ENCODE measurements at regions not wholly inside any gene's neighbourhood (a gene's known extent, or its start where the extent isn't known, plus 50 kb on each side); places are given as distances from the start of the nearest gene placed in this dataset.
A peak's percentile ranks its signal among the peaks of the same experiment; 100 is the strongest.

DNA sequence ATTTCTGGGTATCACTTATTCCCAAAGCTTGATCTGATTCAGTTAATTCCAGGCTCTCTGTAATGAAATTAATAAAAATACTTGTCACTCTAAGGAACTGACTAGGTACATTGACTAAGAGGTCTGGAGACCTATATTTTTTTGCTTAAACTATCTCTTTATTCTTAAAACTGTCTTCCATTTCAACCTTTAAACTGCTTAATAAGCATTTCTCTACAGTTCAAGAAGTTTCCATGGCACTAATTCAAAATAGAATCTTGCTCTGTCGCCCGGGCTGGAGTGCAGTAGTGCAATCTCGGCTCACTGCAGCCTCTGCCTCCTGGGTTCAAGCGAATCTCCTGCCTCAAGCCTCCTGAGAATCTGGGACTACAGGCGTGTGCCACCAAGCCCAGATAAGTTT lies 117.4 kb downstream of the MTPAP start:
- H3K27ac ChIP-seq, result peak overlapping the region; percentile 46

DNA sequence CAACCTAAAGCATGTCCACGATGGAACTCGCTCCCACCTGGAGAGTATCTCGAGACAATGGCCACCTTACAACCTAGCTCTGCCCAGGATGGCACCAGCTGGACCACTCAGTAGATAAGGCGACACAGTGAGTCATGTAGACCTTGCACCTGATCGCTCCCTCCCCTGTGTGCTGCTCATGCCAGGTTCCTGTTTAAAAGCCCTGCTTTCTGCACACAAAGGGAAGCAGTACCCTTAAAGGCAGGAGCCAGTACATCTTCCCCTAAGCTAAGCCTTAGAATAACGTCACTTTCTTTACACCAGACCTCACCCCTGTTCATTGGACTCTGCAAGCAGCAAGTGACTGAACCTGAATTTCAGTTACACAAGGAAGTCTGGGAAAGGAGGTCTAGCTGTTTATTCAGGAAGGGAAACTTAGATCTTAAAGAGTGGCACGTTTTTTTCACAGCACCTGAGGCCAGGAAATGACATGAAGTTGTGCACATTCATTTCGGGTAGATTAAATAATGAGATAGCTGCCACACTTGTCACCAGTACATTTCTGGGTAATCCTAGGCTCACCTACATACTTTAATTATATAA lies 117.9 kb downstream of the MTPAP start:
- TF ChIP-seq, protein P1, sequence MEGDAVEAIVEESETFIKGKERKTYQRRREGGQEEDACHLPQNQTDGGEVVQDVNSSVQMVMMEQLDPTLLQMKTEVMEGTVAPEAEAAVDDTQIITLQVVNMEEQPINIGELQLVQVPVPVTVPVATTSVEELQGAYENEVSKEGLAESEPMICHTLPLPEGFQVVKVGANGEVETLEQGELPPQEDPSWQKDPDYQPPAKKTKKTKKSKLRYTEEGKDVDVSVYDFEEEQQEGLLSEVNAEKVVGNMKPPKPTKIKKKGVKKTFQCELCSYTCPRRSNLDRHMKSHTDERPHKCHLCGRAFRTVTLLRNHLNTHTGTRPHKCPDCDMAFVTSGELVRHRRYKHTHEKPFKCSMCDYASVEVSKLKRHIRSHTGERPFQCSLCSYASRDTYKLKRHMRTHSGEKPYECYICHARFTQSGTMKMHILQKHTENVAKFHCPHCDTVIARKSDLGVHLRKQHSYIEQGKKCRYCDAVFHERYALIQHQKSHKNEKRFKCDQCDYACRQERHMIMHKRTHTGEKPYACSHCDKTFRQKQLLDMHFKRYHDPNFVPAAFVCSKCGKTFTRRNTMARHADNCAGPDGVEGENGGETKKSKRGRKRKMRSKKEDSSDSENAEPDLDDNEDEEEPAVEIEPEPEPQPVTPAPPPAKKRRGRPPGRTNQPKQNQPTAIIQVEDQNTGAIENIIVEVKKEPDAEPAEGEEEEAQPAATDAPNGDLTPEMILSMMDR (conservative IDR thresholded peaks at IDR 0.05), result no peak

More for the DNA sequence above, 117.4 kb downstream of the MTPAP start:
- TF ChIP-seq, protein P1 (conservative IDR thresholded peaks at IDR 0.05), result no peak

DNA sequence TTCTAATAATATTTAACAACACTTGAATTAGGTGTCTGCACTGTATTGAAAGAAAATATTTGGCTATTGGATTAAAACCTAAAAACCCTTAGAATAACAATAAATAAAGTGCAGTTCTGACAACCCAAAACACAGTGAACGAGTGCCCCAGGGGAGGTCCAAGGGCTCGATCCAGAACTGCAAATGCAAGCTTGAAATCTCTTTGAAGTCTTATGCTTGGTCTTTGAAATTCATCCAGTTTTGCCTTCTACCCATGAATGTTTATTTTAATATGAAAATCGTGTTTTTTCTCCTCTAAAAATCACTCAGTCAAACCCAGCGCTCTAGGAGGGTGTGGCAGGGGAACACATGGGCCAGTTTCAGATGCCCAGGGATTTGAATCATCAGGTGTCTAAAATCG lies 119.5 kb downstream of the MTPAP start:
- TF ChIP-seq, protein P1 (conservative IDR thresholded peaks at IDR 0.05), result no peak
- H3K27ac ChIP-seq, result no peak overlapping the region

More for the DNA sequence above, 117.9 kb downstream of the MTPAP start:
- peak overlapping the region; percentile 46 for H3K27ac ChIP-seq

DNA sequence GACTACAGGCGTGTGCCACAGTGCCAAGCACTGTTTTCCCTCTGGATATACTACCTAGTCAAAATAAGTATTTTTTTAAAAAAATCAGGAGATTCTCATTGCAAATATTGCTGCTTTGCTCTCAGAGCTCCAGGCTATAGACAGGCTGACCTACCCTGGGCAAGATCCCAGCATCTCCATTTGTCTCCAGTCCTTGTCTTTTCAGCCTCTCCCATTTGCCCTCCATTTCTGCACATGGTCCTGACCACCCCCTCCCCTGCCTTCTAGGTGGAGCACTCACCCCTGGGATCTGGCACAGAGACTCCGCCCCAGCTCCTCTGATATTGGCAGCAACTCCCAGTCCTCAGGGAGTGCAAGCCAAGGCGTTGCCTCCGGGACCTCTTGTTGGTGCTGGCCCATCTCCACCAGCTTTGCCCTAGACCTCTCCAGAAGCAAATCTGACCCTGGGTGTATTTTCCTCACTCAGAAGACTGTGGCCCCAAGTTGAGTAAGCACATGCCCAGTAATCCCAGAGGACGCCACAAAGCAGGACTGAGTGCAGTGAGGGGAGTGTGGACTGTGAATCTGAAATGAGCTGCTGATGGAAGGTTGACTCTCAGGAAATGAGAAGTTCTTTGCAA lies 120.6 kb downstream of the MTPAP start:
- TF ChIP-seq, protein P1 (conservative IDR thresholded peaks at IDR 0.05), result no peak
- no peak overlapping the region for H3K27ac ChIP-seq

DNA sequence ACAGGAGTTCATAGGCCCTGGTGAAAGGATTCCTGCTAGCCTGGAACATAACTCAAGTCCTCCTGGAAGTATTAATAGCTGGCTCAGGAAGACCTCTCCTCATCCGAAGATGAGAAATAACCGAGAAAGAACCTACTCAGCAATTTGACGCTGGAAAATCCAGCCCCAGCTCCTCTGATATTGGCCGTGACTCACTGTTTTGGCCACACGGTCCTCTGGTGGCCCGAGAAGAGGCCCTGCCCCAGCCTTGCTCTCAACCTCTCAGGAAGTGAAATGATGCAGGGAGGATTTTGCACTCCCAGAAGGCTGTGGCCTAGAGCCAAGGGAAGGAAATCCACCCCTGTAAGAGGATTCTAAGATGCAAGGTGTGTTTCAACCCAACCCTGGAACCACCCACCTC lies 121.6 kb downstream of the MTPAP start:
- no peak overlapping the region for H3K27ac ChIP-seq
- TF ChIP-seq, protein P1 (conservative IDR thresholded peaks at IDR 0.05), result no peak

DNA sequence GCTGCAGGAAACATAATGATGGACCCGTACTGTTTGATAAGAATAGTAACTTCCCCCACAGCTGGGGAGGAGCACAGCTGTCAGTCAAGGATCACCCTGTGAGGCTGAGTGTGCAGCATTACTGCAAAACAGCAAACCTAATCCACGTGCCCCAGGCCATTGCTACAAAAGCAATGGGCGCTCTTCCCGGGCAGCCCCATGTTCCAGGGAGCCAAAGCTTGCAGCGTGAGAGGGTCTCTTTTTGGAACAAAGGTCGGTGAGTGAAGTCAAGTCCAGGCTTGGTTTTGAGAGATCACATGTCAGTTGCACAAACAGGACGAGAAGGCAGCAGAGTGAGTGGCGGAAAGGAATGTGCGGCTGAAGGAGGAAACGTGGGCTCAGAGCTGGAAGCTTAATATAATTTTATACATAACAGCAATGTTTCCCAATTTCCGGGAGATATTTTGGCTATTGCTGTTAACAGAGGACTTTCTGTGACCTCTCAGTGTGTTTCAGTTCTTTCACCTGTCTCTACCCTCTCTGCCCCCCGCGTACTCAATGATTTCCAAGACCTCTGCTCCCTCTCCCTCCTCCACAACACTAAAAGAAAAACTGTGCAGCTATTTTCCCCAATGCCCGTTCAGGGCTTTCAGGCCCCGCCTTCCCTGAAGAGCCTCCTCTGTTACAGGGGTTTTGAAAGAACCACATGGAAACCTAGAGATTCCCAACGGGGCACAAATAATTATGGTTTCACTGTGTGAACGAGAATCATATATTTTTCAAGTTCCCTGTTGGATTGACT lies 128.9 kb downstream of the MTPAP start:
- TF ChIP-seq, protein P1 (conservative IDR thresholded peaks at IDR 0.05), result no peak
- no peak overlapping the region for H3K27ac ChIP-seq

DNA sequence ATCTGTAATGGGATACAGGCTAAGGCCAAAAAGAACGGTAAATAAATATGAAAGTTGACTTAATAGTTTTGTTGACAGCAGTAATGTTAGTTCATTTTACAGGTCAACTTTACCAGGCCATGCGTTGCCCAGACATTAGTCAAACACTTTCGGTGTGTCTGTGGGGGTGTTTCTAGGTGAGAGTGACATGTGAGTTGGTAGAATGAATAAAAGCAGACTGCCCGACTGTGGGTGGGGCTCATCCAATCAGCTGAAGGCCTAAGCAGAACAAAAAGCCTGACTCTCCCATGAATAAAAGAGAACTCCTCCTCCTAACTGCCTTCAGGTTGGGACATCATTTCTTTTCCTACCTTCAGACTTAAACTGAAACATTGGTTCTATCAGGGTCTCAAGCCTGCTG lies 132.3 kb downstream of the MTPAP start:
- TF ChIP-seq, protein P1 (conservative IDR thresholded peaks at IDR 0.05), result no peak

More for the DNA sequence above, 132.3 kb downstream of the MTPAP start:
- H3K27ac ChIP-seq, result no peak overlapping the region

Measured in VCaP (cell line).